HL-60 (cell line): ENCODE measurements at regions not wholly inside any gene's neighbourhood (a gene's known extent, or its start where the extent isn't known, plus 50 kb on each side); places are given as distances from the start of the nearest gene placed in this dataset.

Experiments used
- DNase-seq, 2 experiments: peaks; one replicate each; pipeline ENCODE4 v3.0.0-alpha.2; 2010 to 2020; ENCODE audit warnings: low read depth in 1 of 2, low spot score in 1 of 2
- H3K27ac ChIP-seq: fragments of 250-450 bp; sonication (Bioruptor Pico); replicated peaks from 2 replicates; pipeline ENCODE4 v1.5.1; 2020; ENCODE audit warnings: mild to moderate bottlenecking, moderate library complexity
- H3K27me3 ChIP-seq: fragments of 250-450 bp; sonication (Bioruptor Pico); 2 replicates; pipeline ENCODE4 v1.5.1; 2021; ENCODE audit warnings: mild to moderate bottlenecking, moderate library complexity; ENCODE audit not compliant: insufficient read depth, poor library complexity, severe bottlenecking
- H3K4me3 ChIP-seq: replicated peaks from 2 replicates; pipeline ENCODE4 v1.5.1; 2011; ENCODE audit warnings: mild to moderate bottlenecking, control low read depth, low read length; ENCODE audit not compliant: insufficient read depth
- CTCF ChIP-seq: IDR thresholded peaks from one replicate; pipeline ENCODE4 v1.5.1; 2011; ENCODE audit warnings: low read length, control low read depth, inconsistent platforms; ENCODE audit not compliant: insufficient read depth
- GABPA ChIP-seq: IDR thresholded peaks from 2 replicates; pipeline ENCODE4 v1.6.1; 2012; ENCODE audit warnings: low read depth
- POLR2AphosphoS5 ChIP-seq: IDR thresholded peaks from 2 replicates; pipeline ENCODE4 v1.6.1; 2012; ENCODE audit warnings: low read depth
- REST ChIP-seq: IDR thresholded peaks from 2 replicates; pipeline ENCODE4 v1.6.1; 2012; ENCODE audit warnings: low read depth; ENCODE audit not compliant: insufficient replicate concordance
- SPI1 ChIP-seq: IDR thresholded peaks from 2 replicates; pipeline ENCODE4 v1.6.1; 2012; ENCODE audit warnings: low read depth, mild to moderate bottlenecking, borderline replicate concordance

- TF ChIP-seq SPI1 = no peak
- TF ChIP-seq GABPA = no peak
- no peak for TF ChIP-seq POLR2AphosphoS5
- TF ChIP-seq CTCF = no peak
- no peak for TF ChIP-seq REST
- Histone ChIP-seq H3K4me3 (no peak overlapping the region), H3K27me3 (no peaks in the 10 kb centered on the region), H3K27ac (no peak overlapping the region)
- no peak for DNase-seq
Observed at GRCh38 chr7:153529651-153530165, 522.5 kb upstream of the DPP6 start.

- Histone ChIP-seq H3K27me3 (no peaks in the 10 kb centered on the region), H3K27ac (no peak overlapping the region), H3K4me3 (no peak overlapping the region)
- no peak for DNase-seq
- TF ChIP-seq REST = no peak
Observed at GRCh38 chr7:153530441-153530840, 521.8 kb upstream of the DPP6 start.

GRCh38 chr7:153532326-153532725 lies 519.9 kb upstream of the DPP6 start:
- H3K4me3 ChIP-seq = no peak overlapping the region
- TF ChIP-seq CTCF (no peak), SPI1 (no peak), REST (no peak), POLR2AphosphoS5 (no peak), GABPA (no peak)
- DNase-seq = no peak
- H3K27me3 ChIP-seq = no peaks in the 10 kb centered on the region
- no peak overlapping the region for H3K27ac ChIP-seq

GRCh38 chr7:153537271-153537670 lies 514.9 kb upstream of the DPP6 start:
- Histone ChIP-seq H3K4me3 (no peak overlapping the region), H3K27me3 (no peaks in the 10 kb centered on the region), H3K27ac (no peak overlapping the region)
- TF ChIP-seq CTCF (no peak), SPI1 (no peak), REST (no peak), GABPA (no peak), POLR2AphosphoS5 (no peak)
- no peak for DNase-seq
